ENCODE measurements at regions not wholly inside any gene's neighbourhood (a gene's known extent, or its start where the extent isn't known, plus 50 kb on each side); places are given as distances from the start of the nearest gene placed in this dataset.
"Not testable (repeated sequence)": the region's sequence is repeated elsewhere in the genome, so short reads cannot be mapped to it uniquely, and the experiment has no call there.

- DNase-seq (ENCODE audit: low spot score): no peak
Observed at GRCh38 chr5:106019261-106019660, 1651.5 kb downstream of the EFNA5 start.

DNA sequence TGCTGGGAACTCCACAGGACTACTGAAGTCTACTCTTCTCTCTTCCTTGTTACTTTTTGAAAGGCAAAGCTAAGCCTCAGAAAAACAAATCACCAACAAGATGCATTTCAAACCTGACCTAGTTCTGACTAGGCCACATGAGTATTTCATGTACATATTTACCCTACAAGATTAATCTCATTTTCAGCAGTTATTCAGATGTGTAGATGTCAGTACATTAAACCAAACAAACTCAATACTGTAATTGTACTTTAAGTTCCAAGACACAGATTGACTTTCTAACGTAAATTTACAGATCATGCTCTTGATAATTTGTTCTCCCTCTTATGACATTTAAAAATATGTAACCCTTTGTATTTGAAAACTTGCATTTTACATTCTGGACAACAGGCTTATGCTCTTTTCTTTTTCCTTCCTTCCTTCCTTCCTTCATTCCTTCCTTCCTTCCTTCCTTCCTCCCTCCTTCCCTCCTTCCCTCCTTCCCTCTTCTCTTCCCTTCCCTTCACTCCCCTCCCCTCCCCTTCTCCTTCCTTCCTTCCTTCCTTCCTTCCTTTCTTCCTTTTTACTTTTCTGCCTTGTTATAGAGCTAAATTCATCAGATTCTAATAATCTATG lies 1653.4 kb downstream of the EFNA5 start:
- DNase-seq (ENCODE audit: low spot score): no peak

DNA sequence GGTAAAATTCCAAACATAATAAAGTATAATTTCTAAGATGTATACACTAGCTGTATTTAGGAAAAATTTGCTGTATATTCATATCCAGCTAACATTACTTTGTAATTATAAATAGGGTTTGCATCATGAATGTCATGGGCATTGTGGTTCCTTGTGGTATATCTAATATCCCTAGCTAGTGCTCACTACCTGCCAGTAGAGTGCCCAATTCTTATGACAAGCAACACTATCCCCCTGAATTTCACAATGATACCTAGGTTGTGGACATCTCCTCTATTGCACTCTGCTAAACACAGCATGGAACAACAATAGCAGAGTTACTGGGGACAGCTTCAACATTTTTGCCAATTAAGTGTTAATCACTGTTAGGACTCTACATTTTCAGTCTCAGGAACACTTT lies 1656.5 kb downstream of the EFNA5 start:
- no peak for DNase-seq (ENCODE audit: low spot score)

GRCh38 chr5:106006242-106006641 lies 1664.5 kb downstream of the EFNA5 start:
- DNase-seq (ENCODE audit: low spot score): no peak

DNA sequence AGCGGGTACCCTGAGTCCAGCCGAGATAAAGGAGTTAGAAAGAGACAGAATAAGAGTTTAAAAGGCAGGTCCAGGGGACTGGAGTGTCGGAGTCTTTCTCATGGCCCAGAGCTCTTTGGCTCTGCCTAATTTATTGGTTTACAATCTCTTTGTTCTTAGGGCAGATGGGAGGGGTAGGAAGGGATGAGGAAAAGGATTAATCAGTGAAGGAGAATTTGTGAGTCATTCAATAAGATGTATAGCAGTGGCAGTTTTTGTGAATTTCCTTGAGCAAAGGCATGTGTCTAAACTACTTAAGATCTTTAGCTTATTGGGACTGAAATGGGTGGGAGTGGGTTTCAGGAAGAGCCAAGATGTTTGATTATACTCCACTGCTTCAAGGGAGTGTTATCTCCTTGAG lies 1671.7 kb downstream of the EFNA5 start:
- DNase-seq (ENCODE audit: low spot score): not testable (repeated sequence)

DNA sequence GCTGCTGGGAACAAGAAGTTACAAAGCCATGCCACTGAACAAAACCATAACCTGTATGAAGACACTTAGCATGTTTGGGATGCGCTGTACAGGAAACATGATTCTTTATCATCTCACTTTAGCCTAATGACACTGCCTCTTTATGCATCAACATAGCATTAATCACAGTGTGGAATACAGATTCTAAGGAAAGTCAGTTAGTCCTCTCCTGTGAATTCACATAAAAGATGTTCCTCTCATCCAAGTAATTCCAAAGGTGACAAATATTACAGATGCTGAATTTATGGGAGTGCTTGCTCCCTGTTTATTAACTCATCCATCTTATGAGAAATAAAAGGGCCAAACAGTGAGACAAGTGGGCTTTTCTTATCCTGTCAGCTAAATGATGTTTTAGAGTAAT lies 1677.7 kb downstream of the EFNA5 start:
- DNase-seq (ENCODE audit: low spot score): no peak

DNA sequence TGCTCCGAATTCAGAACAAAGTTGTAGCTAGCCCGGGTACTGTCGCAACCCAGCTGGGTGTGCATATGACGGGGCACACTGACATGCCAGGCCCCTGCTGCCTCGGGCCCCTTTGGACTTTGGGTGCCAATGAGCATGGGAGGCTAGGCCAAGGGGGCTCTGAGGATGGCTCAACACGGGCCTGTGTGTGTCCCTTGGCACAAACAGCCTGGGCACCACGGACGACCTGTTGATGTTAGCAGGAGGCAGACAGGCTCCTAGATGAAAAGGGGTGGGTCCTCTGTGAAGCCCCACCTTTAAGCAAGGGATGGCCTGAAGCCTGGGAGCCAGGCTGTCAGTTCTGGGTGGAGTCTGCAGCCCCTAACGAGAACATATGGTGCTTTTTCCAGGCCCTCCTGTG lies 1688.2 kb downstream of the EFNA5 start:
- DNase-seq (ENCODE audit: low spot score): no peak

GRCh38 chr5:105978011-105978410 lies 1692.7 kb downstream of the EFNA5 start:
- DNase-seq (ENCODE audit: low spot score): no peak

- DNase-seq (ENCODE audit: low spot score): no peak
Observed at GRCh38 chr5:105977163-105977562, 1693.6 kb downstream of the EFNA5 start.

GRCh38 chr5:105970919-105971318 lies 1699.8 kb downstream of the EFNA5 start:
- DNase-seq (ENCODE audit: low spot score): no peak

DNA sequence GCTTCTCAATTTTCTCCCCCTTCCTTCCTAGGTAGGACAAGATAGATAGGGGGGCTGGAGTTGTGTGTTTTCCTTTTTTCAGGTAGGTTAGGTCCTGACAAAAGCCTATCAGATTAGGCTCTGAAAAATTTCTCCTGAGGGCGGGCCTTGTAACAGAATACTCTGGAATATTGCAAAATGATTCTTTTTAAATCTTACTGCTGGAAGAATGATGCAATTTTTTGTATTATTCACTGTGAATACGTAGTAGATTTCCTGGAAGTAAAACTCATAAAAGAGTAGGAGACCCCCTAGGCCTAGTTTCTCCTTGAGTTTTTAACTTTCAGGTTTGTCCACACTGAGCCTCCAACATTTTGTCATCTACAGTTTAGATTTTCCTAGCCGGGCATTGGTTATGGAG lies 1701.8 kb downstream of the EFNA5 start:
- no peak for DNase-seq (ENCODE audit: low spot score)

GRCh38 chr5:105963696-105964255 lies 1707.0 kb downstream of the EFNA5 start:
- no peak for DNase-seq (ENCODE audit: low spot score)

- DNase-seq (ENCODE audit: low spot score): no peak
Observed at GRCh38 chr5:105961572-105961971, 1709.2 kb downstream of the EFNA5 start.

GRCh38 chr5:105956456-105957196 lies 1714.1 kb downstream of the EFNA5 start:
- no peak for DNase-seq (ENCODE audit: low spot score)

DNA sequence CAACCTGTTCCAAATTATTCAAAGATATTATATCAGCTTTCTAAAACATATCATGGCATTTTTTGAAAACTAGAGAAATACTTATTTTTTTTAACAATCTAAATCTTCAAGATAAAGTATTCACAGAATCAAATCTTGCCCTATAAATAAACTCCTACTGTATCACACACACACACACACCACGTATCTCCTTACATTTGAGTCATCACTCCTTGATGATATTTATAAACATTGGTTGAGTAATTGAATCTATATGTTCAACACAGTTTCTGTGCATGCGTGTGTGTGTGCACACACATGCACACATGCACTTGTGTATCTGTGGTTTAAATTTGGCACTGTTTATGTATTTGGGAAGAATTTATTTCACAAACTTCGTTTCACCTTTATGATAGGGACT lies 1716.4 kb downstream of the EFNA5 start:
- no peak for DNase-seq (ENCODE audit: low spot score)

GRCh38 chr5:105953616-105954015 lies 1717.1 kb downstream of the EFNA5 start:
- DNase-seq (ENCODE audit: low spot score): no peak

DNA sequence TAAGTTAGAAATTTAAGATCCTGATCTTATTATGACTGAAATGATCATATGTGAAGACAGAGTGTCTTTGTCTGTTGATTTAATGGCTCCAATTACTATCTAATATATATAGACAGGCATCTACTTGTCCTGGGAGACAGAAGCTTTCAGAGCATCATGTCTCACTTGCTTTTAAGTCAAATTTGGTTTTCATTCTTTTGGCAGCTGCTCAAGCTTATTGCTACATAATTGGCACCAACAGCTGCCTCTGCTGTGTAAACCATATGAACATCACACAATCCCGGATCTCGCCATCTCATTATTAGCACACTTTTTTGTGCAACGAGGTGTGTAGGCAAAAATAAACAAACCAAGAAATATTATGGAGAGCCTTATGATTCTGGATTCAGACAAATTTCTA lies 1717.9 kb downstream of the EFNA5 start:
- DNase-seq (ENCODE audit: low spot score): no peak

DNA sequence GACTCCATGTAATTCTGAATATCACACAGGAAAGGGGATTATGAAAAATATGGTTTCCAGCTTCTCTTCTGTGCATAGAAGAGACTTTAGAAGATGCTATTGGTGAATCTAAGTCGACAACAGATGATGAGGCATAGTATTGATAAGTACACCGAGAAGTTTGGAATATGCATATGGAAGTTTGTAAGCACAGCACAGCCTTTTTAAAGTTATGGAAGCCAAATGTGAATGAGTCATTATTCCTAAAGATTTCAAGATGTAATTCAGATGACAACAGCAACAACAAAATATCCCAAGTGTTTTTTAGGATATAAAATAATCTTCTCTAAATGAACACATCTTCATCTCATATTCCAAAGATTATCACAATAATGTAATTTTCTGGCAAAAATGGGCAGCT lies 1723.3 kb downstream of the EFNA5 start:
- no peak for DNase-seq (ENCODE audit: low spot score)

GRCh38 chr5:105945203-105945972 lies 1725.3 kb downstream of the EFNA5 start:
- no peak for DNase-seq (ENCODE audit: low spot score)

DNA sequence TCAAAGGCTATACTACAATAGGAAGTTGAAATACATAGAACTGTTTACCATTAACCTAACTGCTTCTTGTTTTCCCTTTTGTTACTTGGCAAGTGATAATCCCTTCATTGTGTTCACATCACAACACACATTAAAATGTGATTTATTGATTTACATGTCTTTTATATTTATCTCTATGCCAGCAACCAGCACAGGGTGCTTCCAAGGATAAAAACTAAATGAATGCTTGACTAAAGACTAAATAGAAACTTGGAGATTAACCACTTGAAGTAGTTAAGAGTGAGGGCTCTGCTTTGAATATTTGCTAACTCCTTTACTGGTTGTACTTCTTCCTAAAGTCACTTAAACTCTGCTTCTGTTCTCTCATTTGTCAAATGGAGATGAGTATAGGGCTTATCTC lies 1730.6 kb downstream of the EFNA5 start:
- DNase-seq (ENCODE audit: low spot score): no peak

DNA sequence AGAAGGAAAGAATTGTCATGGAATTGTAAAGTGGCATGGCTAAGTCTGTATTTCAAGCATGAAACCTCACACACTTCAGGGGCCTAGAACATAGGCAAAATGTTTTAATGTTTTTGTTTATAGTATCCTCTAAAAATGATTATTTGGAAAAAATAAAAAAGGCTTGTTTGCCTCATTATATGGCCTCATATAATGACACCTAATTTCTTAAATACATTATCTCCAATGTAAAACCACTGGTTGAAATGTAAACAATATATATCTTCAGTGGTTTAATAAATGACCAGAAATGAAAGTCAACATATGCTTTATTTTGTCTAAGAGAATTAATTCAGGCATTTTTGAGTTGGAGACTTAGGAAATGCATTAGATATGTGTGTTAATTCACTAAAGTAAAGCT lies 1736.6 kb downstream of the EFNA5 start:
- DNase-seq (ENCODE audit: low spot score): no peak

DNA sequence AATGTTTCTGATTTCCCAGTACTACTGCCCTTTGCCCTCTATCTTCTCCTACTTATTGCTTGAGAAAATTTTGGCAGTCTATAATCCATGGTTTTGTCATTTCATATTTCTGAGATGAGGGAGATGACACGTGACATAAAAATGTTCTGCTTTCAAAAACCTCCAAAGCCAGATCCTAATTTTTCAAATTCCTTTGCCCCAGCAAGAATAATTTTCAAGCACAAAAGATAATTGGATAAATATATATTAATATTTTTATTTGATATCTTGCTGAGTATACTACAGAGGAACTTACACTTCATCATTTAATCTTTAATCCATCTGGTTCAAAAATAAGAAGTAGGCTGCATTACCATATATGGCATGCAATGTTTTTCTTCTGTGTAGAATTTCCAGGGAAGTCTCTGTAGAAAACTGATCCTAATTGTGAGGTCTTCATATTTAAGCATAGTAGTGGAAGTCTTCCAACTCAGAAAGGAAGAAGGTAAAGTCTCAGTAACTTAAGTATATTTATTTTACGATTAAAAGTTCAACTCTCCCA lies 1738.8 kb downstream of the EFNA5 start:
- DNase-seq (ENCODE audit: low spot score): no peak

Measured in mucosa of gallbladder (tissue), 1 donor.